ENCODE measurements at regions not wholly inside any gene's neighbourhood (a gene's known extent, or its start where the extent isn't known, plus 50 kb on each side); places are given as distances from the start of the nearest gene placed in this dataset.

DNA sequence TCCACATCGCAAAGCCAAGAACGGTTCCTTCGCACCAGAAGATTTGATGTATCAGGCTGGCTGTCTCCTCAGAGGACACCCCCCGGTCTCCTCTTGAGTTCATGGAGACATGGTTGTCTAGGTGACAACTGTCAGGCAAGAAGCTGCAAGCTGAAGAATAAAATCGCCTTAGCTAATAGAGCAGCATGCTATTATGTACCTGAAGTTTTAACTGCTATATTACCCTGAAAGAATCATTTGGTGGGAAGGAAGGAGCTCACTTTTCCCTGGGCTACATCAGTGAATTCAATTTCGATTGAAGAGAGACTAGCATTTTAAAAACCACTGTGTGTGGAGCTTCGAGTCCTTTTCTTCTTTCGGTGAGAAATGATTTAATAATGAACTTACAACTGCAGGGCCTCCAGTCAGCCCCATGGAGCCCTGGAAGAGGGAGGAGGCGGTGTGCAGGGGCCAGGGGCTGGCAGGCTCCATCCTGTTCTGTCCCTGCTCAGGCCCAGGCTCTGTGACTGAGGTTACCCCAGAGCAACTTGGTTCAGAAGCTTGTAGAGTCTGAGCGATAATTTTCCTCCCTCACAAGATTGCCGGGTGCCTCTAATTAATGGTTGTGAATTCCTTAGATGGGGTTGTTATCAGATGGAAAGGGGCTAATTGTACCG lies 191.3 kb downstream of the MID1IP1 start:
- H3K9me3 Mint-ChIP-seq, result peaks cover 57 to 58% of the 10 kb centered on the region in 2 experiments
- no CpG with 5 or more reads among the region's 12 CpGs for WGBS (ENCODE audit: extremely low coverage, insufficient read length, low lambda C conversion rate)

More for the DNA sequence above, 191.3 kb downstream of the MID1IP1 start:
- TF ChIP-seq, protein P1, sequence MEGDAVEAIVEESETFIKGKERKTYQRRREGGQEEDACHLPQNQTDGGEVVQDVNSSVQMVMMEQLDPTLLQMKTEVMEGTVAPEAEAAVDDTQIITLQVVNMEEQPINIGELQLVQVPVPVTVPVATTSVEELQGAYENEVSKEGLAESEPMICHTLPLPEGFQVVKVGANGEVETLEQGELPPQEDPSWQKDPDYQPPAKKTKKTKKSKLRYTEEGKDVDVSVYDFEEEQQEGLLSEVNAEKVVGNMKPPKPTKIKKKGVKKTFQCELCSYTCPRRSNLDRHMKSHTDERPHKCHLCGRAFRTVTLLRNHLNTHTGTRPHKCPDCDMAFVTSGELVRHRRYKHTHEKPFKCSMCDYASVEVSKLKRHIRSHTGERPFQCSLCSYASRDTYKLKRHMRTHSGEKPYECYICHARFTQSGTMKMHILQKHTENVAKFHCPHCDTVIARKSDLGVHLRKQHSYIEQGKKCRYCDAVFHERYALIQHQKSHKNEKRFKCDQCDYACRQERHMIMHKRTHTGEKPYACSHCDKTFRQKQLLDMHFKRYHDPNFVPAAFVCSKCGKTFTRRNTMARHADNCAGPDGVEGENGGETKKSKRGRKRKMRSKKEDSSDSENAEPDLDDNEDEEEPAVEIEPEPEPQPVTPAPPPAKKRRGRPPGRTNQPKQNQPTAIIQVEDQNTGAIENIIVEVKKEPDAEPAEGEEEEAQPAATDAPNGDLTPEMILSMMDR (conservative IDR thresholded peaks at IDR 0.05), result no peak
- no peak overlapping the region for H3K18ac ChIP-seq (ENCODE audit: insufficient read length, low read depth, low read length)
- no peaks in the 10 kb centered on the region for H3K79me1 ChIP-seq (ENCODE audit: insufficient read depth, low read depth, low read length, poor library complexity, severe bottlenecking)
- no peaks in the 10 kb centered on the region for H4K20me1 ChIP-seq (ENCODE audit: control insufficient read depth, insufficient read depth, insufficient read length)
- H3K27me3 ChIP-seq (ENCODE audit: insufficient read depth, low read length), result no peaks in the 10 kb centered on the region; the same call in 1 of the 2 replicates
- no peak overlapping the region for H2BK12ac ChIP-seq (ENCODE audit: insufficient read length, low read depth, low read length)
- H3K14ac ChIP-seq (ENCODE audit: insufficient read depth, low read length), result no peak overlapping the region
- H3K56ac ChIP-seq (ENCODE audit: insufficient read length, low read depth, low read length), result no peak overlapping the region
- H2BK20ac ChIP-seq (ENCODE audit: low read depth, low read length, poor library complexity, severe bottlenecking), result no peak overlapping the region
- no peak overlapping the region for H3T11ph ChIP-seq (ENCODE audit: low read length)
- H3K4me1 ChIP-seq (ENCODE audit: insufficient read depth, low read length), result no peaks in the 10 kb centered on the region
- no peak overlapping the region for H3K4me2 ChIP-seq (ENCODE audit: insufficient read depth, insufficient read length, low read length)
- no peak overlapping the region for H4K8ac ChIP-seq (replicated peaks; ENCODE audit: insufficient read length, low read depth, low read length)
- H3K4me1 Mint-ChIP-seq, result peaks cover 0 to 6% of the 10 kb centered on the region in 2 experiments; a peak in 1 of 4 replicates
- H2BK15ac ChIP-seq (ENCODE audit: low read depth, low read length), result no peak overlapping the region
- H2AK5ac ChIP-seq (ENCODE audit: insufficient read length, low read length), result no peak overlapping the region
- H3K27me3 Mint-ChIP-seq (ENCODE audit: low read depth), result no peaks in the 10 kb centered on the region; the same call in 1 of the 2 replicates
- H3K9ac ChIP-seq (ENCODE audit: extremely low read depth, insufficient read length, low read length), result no peak overlapping the region
- no peak overlapping the region for H3K27ac Mint-ChIP-seq
- H2BK120ac ChIP-seq (ENCODE audit: low read depth, low read length, poor library complexity, severe bottlenecking), result no peak overlapping the region
- DNase-seq, result no peak
- H3K23ac ChIP-seq (ENCODE audit: insufficient read length, low read depth, low read length), result no peak overlapping the region
- no peak overlapping the region for H4K91ac ChIP-seq (ENCODE audit: insufficient read length, low read depth, low read length)
- no peak overlapping the region for H3K27ac ChIP-seq (ENCODE audit: insufficient read length, low read depth, low read length)
- no peaks in the 10 kb centered on the region for H3K23me2 ChIP-seq (ENCODE audit: insufficient read length, low read depth, low read length, poor library complexity, severe bottlenecking)
- peaks cover 0 to 7% (median 0%) of the 10 kb centered on the region in 3 experiments; a peak in 3 of 7 replicates for H3K36me3 Mint-ChIP-seq (ENCODE audit: insufficient read depth in 1 of 3, low read depth in 3 of 3)
- H3K79me2 ChIP-seq (ENCODE audit: insufficient read depth, low read length), result no peaks in the 10 kb centered on the region
- H3K4ac ChIP-seq (ENCODE audit: low read depth, low read length), result no peak overlapping the region
- no peaks in the 10 kb centered on the region for H3K9me3 ChIP-seq (ENCODE audit: control insufficient read depth, low read depth, low read length)
- no peak overlapping the region for H2BK5ac ChIP-seq (ENCODE audit: insufficient read length, low read length)
- no peak overlapping the region for H4K5ac ChIP-seq (ENCODE audit: insufficient read length, low read depth, low read length)
- H3K4me3 Mint-ChIP-seq, result no peak overlapping the region
- H2AFZ ChIP-seq (ENCODE audit: low read length), result no peak overlapping the region

Data from H9 (cell line).